OCI-LY1 (cell line): ENCODE measurements at regions not wholly inside any gene's neighbourhood (a gene's known extent, or its start where the extent isn't known, plus 50 kb on each side); places are given as distances from the start of the nearest gene placed in this dataset.

Experiments used
- CTCF ChIP-seq: fragments of 200-600 bp; sonication (generic), shearing (Covaris generic); IDR thresholded peaks from 2 replicates; pipeline ENCODE4 v1.5.1; 2017; ENCODE audit warnings: mild to moderate bottlenecking, antibody characterized with exemption, low read length, moderate library complexity, mixed read lengths
- EZH2 ChIP-seq: fragments of 200-600 bp; sonication (generic), shearing (Covaris generic); IDR thresholded peaks from 2 replicates; pipeline ENCODE4 v1.8.0; 2017; ENCODE audit warnings: borderline replicate concordance, mixed run types, mild to moderate bottlenecking, antibody characterized with exemption, low read length, moderate library complexity, mixed read lengths

DNA sequence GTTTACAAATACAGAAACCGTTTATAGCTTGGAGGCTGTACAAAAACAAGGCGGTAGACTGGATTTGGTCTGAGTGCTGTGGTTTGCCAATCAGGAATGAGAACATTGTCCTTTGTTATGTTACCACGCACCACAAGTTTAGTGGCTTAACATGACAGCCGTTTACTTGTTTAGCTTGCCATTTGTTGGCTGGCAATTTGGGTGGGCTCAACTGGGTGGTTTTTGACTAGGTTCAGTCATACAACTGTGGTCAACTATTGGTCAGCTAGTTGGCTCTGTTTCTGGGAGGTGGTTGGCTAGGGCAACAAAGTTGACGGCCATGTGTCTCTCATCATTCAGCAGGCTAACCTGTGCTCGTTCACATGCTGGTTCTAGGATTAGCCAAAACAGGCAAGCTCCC lies 60.1 kb upstream of the SP8 start:
- TF ChIP-seq EZH2, result no peak
- TF ChIP-seq CTCF, result no peak
